Gastrocnemius medialis (tissue), 4 donors: ENCODE measurements at regions not wholly inside any gene's neighbourhood (a gene's known extent, or its start where the extent isn't known, plus 50 kb on each side); places are given as distances from the start of the nearest gene placed in this dataset.

Source experiments
- ATAC-seq, 2 donors: fragments of 150-250 bp; one replicate each; pipeline ENCODE4 v1.9.1; 2016
- DNase-seq, 2 donors: peaks; one replicate each; pipeline ENCODE4 v3.0.0-alpha.2; 2019
- H3K27ac ChIP-seq, 4 donors: fragments of 200-600 bp; sonication (generic); 1 replicate in 1 of 4; 2 replicates in 3 of 4; pipeline ENCODE4 v1.5.1; 2016 to 2018; ENCODE audit warnings: mild to moderate bottlenecking in 2 of 4, moderate library complexity in 1 of 4
- H3K27me3 ChIP-seq, 3 donors: fragments of 200-600 bp; sonication (generic) in 2 of 3; 1 replicate in 1 of 3; 2 replicates in 2 of 3; pipeline versions ENCODE4 v1.5.1 to v1.6.0; 2016 to 2019; ENCODE audit warnings: mild to moderate bottlenecking in 1 of 3, moderate library complexity in 1 of 3
- H3K36me3 ChIP-seq, 2 donors: fragments of 200-600 bp; sonication (generic) in 1 of 2; one replicate each; pipeline ENCODE4 v1.5.1; 2017 to 2018
- H3K4me1 ChIP-seq, 2 donors: fragments of 200-600 bp; sonication (generic) in 1 of 2; one replicate each; pipeline ENCODE4 v1.5.1; 2016 to 2017; ENCODE audit warnings: mild to moderate bottlenecking in 2 of 2
- H3K4me3 ChIP-seq, 4 donors: fragments of 200-600 bp; sonication (generic) in 3 of 4; 1 replicate in 1 of 4; 2 replicates in 3 of 4; pipeline ENCODE4 v1.5.1; 2016 to 2019; ENCODE audit warnings: mild to moderate bottlenecking in 2 of 4
- H3K9me3 ChIP-seq, 3 donors: fragments of 200-600 bp; sonication (generic) in 2 of 3; 1 replicate in 1 of 3; 2 replicates in 2 of 3; pipeline ENCODE4 v1.5.1; 2016 to 2019
- CTCF ChIP-seq, 5 experiments: fragments of 450-650 bp in 3 of 5; fragments of 200-600 bp in 2 of 5; sonication (generic) in 2 of 5; IDR thresholded peaks in 4 of 5; conservative IDR thresholded peaks in 1 of 5; 1 replicate in 4 of 5; 2 replicates in 1 of 5; pipeline ENCODE4 v1.5.1; 2016 to 2019; ENCODE audit warnings: antibody characterized with exemption in 5 of 5, mild to moderate bottlenecking in 3 of 5, moderate library complexity in 3 of 5
- POLR2A ChIP-seq, 2 donors: fragments of 450-650 bp; IDR thresholded peaks; one replicate each; pipeline ENCODE4 v1.6.1; 2017; ENCODE audit warnings: antibody characterized with exemption in 2 of 2, mild to moderate bottlenecking in 2 of 2, moderate library complexity in 2 of 2
- in situ Hi-C, 4 donors: fragments of 200-750 bp; cut with MboI; loops; one replicate each; pipeline versions ENCODE4 v1.15.0 to v1.8.0; 2017; ENCODE audit warnings: low sequenced_read_pairs in 4 of 4
- intact Hi-C: fragments of 100-400 bp; cut with DNase I; formaldehyde crosslinking; loops from one replicate; pipeline ENCODE4 v1.15.1; 2023; ENCODE audit warnings: low total_unique reads

DNA sequence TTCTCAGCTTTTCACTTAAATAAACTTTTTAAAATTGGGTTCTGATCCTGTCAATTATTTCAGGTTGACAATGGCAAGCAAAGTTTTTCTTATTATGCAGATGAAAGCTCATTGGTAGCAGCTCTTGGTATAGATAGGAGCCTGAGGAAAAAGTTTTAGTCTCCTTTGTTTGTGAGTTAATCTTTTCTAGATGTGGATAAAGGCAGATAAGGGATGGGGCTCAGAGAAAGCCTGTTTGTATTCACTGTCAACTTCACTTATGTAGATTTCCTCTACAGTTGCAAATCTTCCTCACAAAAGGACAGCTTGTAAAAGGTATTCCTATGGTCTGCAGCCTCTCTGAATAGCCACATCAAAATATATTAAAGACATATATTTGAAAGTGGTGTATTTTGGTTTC, 224.5 kb upstream of the SPOPL start:
- no peak for ATAC-seq
- Histone ChIP-seq H3K4me3 (no peak overlapping the region), H3K27me3 (no peaks in the 10 kb centered on the region), H3K4me1 (no peaks in the 10 kb centered on the region), H3K36me3 (no peaks in the 10 kb centered on the region), H3K9me3 (no peaks in the 10 kb centered on the region), H3K27ac (no peak overlapping the region)
- no peak for DNase-seq
- TF ChIP-seq CTCF (IDR thresholded peaks at IDR 0.05 in 4 of 5, conservative IDR thresholded peaks at IDR 0.05 in 1 of 5), result no peak
- TF ChIP-seq POLR2A (IDR thresholded peaks at IDR 0.05), result no peak
- in situ Hi-C loops (no loop called here), intact Hi-C loops (no loop called here)

DNA sequence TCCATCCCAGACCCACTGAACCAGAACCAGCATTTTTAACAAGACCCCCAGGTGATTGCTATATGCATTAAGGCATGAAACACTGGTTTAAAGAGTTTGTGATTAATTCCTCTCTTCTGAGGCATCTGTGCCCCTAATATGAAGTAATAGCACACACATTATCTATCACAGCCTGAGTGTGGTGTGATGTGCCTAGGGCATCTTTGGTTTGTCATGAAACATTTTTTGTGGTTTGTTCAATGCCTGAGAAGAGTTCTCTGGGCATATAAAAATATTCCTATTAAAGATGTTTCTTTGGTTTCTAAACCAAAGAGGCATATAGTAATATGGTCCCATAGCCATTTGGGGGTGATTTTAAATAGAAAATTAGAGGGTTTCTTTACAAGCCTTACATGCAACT, 221.7 kb upstream of the SPOPL start:
- DNase-seq, result no peak
- Histone ChIP-seq H3K27me3 (no peaks in the 10 kb centered on the region), H3K4me3 (no peak overlapping the region), H3K9me3 (no peaks in the 10 kb centered on the region), H3K4me1 (no peaks in the 10 kb centered on the region), H3K36me3 (no peaks in the 10 kb centered on the region), H3K27ac (no peak overlapping the region)
- in situ Hi-C loops (no loop called here), intact Hi-C loops (no loop called here)
- no peak for ATAC-seq
- TF ChIP-seq CTCF (IDR thresholded peaks at IDR 0.05 in 4 of 5, conservative IDR thresholded peaks at IDR 0.05 in 1 of 5) (no peak), POLR2A (IDR thresholded peaks at IDR 0.05) (no peak)

- no peak for TF ChIP-seq CTCF (IDR thresholded peaks at IDR 0.05 in 4 of 5, conservative IDR thresholded peaks at IDR 0.05 in 1 of 5)
- TF ChIP-seq POLR2A (IDR thresholded peaks at IDR 0.05), result no peak
- no peak for DNase-seq
- Histone ChIP-seq H3K4me1 (no peaks in the 10 kb centered on the region), H3K36me3 (no peaks in the 10 kb centered on the region), H3K9me3 (no peaks in the 10 kb centered on the region), H3K4me3 (no peak overlapping the region), H3K27ac (no peak overlapping the region), H3K27me3 (no peaks in the 10 kb centered on the region)
- in situ Hi-C loops, result no loop called here
- no peak for ATAC-seq
- intact Hi-C loops, result no loop called here
Measured at GRCh38 chr2:138280999-138281695, 220.4 kb upstream of the SPOPL start.

DNA sequence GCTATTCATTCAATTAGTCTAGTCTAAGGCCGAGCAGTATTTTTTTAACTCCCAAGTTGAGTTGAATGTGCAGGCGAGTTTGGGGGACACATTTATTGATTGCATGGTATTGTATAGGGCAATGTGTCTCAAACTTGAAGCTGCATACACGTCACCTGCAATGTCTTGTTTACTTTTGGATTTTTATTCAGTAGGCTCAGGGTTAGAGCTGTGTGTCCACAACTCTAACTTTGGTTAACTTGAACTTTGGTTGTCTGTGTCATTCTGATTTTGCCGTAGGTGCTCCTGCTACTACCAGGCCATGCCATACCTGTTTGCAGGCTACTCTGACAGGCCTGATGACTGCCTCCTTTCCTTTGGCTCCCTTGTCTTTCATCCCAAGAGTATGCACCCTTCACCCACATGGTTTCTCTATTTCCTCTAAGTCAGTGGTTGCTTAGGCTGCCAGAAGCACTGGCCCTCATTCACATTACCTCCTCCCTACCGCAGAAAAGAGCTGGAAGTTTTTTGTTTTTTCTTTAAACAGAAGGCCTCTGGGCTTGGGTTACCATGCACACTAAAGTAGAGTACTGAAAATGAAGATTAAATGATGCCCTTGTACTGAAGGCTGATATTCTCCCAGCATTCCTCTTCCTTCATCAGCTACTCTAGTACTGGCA, 219.4 kb upstream of the SPOPL start:
- DNase-seq (no peak), ATAC-seq (no peak)
- H3K27ac ChIP-seq, result no peak overlapping the region
- no peaks in the 10 kb centered on the region for H3K36me3 ChIP-seq
- H3K4me3 ChIP-seq, result no peak overlapping the region
- intact Hi-C loops, result no loop called here
- TF ChIP-seq POLR2A (IDR thresholded peaks at IDR 0.05) (no peak), CTCF (IDR thresholded peaks at IDR 0.05 in 4 of 5, conservative IDR thresholded peaks at IDR 0.05 in 1 of 5) (no peak)
- H3K4me1 ChIP-seq, result no peaks in the 10 kb centered on the region
- H3K27me3 ChIP-seq, result no peaks in the 10 kb centered on the region
- in situ Hi-C loops, result no loop called here
- no peaks in the 10 kb centered on the region for H3K9me3 ChIP-seq
